ENCODE measurements at regions not wholly inside any gene's neighbourhood (a gene's known extent, or its start where the extent isn't known, plus 50 kb on each side); places are given as distances from the start of the nearest gene placed in this dataset.

DNA sequence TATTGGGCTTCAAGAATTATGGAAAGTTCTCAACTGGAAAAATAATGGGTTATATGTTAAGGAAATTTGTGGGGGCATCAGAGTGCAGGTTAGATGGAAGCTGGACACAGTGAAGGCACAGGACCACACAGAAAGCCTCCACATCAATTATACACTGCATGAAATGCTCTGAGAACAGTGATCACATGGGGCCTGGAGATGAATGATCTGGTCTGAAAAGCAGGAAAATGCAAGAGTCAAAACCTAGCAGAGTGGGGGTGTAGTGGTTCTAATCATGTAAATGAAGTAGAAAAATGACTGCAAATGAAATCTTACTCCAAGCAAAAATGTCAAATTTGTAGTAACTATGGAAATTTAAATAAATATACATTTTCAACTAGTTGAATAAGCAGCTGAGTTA is 123.6 kb downstream of the TUSC7 start:
- no peak for DNase-seq
- TF ChIP-seq GATA1 (IDR thresholded peaks at IDR 0.05; ENCODE audit: low read depth, low read length) (no peak), POLR2A (IDR thresholded peaks at IDR 0.05; ENCODE audit: low read length) (no peak)

DNA sequence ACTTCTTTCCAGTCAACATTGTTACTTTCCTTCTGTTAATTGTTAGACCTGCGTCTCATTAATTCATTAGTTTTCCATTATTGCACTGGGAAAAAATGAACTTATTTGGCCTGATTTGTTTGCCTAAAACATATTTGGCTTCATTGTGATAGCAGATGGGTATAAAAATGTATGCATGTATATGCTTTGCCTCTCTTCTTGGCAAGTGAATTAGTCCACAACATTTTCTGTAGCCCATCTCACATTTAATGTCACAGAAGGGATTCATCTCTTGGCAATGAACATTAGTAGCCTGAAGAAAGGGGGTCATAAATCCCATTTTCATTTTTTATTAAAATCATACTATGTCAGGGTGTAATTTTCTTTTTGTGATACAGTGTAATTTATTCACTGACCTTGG is 125.2 kb downstream of the TUSC7 start:
- TF ChIP-seq GATA1 (IDR thresholded peaks at IDR 0.05; ENCODE audit: low read depth, low read length) (no peak), POLR2A (IDR thresholded peaks at IDR 0.05; ENCODE audit: low read length) (no peak)
- no peak for DNase-seq

DNA sequence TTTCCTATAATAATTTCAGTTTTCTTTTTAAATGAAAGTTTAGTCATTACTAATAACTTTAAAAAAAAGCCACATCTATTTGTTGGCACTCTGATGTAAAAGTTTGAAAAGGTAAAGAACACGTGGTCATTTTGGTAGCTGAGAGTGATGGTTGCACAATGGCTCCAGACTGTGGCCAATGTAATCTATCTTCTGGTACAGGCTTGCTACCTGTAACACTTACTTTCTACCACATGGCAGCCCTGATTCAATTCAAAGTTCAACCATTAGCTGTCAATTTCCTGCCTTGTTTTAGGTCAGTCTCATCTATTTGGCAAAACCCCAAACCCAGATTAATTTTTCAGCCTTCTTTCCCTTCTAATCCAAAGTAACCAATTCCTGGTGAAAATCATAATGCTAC is 126.1 kb downstream of the TUSC7 start:
- TF ChIP-seq POLR2A (IDR thresholded peaks at IDR 0.05; ENCODE audit: low read length) (no peak), GATA1 (IDR thresholded peaks at IDR 0.05; ENCODE audit: low read depth, low read length) (no peak)
- DNase-seq: no peak

DNA sequence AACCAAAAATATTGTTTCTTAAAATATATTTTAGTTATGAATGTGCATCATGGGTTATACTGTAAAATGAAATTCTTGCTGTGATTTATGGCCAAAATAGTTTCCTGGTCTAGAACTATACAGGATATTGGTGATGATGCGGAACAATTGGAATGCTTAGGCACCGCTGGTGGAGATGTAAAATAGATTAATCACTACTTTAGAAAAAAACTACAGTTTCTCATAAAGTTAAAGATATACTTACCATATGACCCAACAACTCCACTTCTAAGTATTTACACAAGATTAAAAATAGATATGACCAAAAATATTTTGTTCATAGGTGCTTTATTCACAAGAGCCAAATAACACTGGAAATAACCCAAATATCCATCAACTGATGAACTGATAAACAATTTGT is 126.7 kb downstream of the TUSC7 start:
- TF ChIP-seq POLR2A (IDR thresholded peaks at IDR 0.05; ENCODE audit: low read length) (no peak), GATA1 (IDR thresholded peaks at IDR 0.05; ENCODE audit: low read depth, low read length) (no peak)
- DNase-seq: no peak

- TF ChIP-seq POLR2A (IDR thresholded peaks at IDR 0.05; ENCODE audit: low read length) (no peak), GATA1 (IDR thresholded peaks at IDR 0.05; ENCODE audit: low read depth, low read length) (no peak)
- no peak for DNase-seq
Measured at GRCh38 chr3:116837483-116837882, 127.9 kb downstream of the TUSC7 start.

- no peak for DNase-seq
Measured at GRCh38 chr3:116841003-116841735, 131.6 kb downstream of the TUSC7 start.

DNA sequence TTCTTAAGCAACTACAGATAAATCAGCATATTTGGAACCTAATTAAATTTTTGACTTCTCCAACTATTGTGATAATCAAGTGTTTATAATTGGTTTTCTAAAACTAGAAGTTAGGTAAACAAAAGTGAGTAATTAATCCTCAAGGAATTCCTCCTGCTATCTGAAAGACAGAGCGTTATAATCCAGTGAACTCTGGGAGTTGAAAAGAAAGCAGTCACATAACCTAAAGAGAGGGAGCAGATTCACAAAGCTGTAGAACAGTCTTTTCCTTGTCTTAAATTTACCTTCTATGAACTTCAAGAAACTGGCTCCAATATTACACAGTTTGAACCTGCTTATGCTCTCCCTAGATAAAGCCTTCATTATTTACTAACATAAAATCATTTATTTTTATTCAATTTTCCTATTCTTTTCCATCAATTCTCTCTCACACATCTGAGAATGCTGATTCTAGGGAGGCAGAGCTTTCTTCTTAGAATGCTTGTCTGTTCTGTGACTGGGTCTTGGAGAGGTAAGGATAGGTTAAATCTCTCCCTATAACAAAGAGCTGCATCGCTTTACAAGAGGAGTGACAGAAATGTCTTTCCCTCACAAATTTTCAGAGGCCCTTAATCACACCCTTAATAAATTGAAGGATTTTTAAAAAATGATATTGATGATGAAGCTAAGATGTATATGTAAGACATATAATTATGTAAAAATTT is 132.8 kb downstream of the TUSC7 start:
- no peak for TF ChIP-seq POLR2A (IDR thresholded peaks at IDR 0.05; ENCODE audit: low read length)
- no peak for TF ChIP-seq GATA1 (IDR thresholded peaks at IDR 0.05; ENCODE audit: low read depth, low read length)
- no peak for DNase-seq

More at GRCh38 chr3:116841003-116841735, 131.6 kb downstream of the TUSC7 start:
- TF ChIP-seq POLR2A (IDR thresholded peaks at IDR 0.05; ENCODE audit: low read length) (no peak), GATA1 (IDR thresholded peaks at IDR 0.05; ENCODE audit: low read depth, low read length) (no peak)

DNA sequence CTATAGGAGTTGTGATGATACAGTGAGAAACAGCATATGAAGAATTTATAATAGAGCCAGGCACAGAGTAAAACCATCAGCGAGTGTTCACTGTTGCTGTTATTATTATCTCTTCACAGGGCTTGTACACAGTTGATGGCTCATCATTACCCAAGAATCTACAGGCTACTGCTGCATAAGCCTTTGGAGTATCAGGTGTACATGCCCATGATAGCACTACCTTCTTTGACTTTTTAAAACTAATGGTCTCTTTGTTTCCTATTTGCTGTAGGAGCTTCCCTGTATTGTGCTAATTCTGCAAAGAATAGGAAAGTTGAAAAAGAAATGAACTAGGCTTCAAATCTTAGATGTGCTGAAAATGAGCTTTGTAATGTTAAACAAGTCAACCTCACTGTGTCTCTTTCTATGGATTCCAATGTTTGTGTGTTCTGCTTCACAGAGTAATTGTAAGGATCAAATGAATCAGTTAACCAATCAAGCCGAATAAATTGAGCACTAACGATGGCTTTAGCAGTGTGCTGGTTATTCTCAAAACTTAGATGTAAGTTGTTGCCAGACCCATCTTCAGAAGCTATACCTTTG is 138.8 kb downstream of the TUSC7 start:
- TF ChIP-seq GATA1 (IDR thresholded peaks at IDR 0.05; ENCODE audit: low read depth, low read length) (no peak), POLR2A (IDR thresholded peaks at IDR 0.05; ENCODE audit: low read length) (no peak)
- DNase-seq: no peak

GRCh38 chr3:116849261-116849688 is 139.7 kb downstream of the TUSC7 start:
- no peak for DNase-seq
- TF ChIP-seq POLR2A (IDR thresholded peaks at IDR 0.05; ENCODE audit: low read length): no peak
- no peak for TF ChIP-seq GATA1 (IDR thresholded peaks at IDR 0.05; ENCODE audit: low read depth, low read length)

DNA sequence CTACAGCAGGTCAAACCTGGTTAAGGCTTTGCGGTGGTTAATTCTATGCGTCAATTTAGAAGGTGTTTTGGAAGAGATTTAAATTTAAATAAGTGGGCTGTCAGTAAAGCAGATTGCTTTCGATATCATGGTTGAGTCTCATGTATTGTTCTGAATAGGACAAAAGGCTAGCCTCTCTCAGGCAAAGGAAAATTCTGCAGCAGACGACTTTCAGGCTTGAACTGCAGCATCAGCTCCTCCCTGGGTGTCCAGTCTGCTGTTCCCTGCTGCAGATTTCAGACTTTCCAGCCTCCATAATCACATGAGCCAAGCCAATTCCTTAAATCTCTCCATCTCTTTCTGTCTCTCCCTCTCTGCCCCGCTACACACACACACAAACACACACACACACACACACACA is 143.2 kb downstream of the TUSC7 start:
- DNase-seq: no peak
- TF ChIP-seq GATA1 (IDR thresholded peaks at IDR 0.05; ENCODE audit: low read depth, low read length) (no peak), POLR2A (IDR thresholded peaks at IDR 0.05; ENCODE audit: low read length) (no peak)

DNA sequence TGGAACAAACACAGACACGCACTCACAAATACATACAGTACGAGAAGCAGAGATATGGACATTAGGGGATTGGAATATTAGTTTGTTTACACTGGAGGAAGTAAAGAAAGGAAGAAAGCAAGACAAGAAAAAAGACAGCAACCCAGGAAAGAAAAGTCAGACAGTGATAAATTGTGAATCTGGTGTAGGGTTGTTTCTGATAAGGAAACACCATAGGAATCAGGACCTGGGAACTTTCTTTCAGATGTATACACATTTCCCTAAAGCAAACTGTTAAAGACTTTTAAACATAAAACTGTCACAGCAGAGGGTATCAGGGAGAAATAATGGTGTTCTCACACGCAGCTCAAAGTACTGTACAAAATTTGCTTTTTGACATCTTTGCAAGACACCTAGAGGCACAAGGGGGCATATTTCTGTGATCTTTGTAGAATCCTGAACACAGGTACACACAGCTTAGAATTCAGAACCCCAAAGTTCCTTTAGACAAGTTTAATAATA is 153.7 kb downstream of the TUSC7 start:
- no peak for DNase-seq
- TF ChIP-seq POLR2A (IDR thresholded peaks at IDR 0.05; ENCODE audit: low read length) (no peak), GATA1 (IDR thresholded peaks at IDR 0.05; ENCODE audit: low read depth, low read length) (no peak)

GRCh38 chr3:116863822-116864589 is 154.4 kb downstream of the TUSC7 start:
- no peak for TF ChIP-seq POLR2A (IDR thresholded peaks at IDR 0.05; ENCODE audit: low read length)
- TF ChIP-seq GATA1 (IDR thresholded peaks at IDR 0.05; ENCODE audit: low read depth, low read length): no peak
- peak in 1 of 2 experiments; percentile 2 for DNase-seq

GRCh38 chr3:116864590-116864927 is 155.0 kb downstream of the TUSC7 start:
- TF ChIP-seq GATA1 (IDR thresholded peaks at IDR 0.05; ENCODE audit: low read depth, low read length): no peak
- TF ChIP-seq POLR2A (IDR thresholded peaks at IDR 0.05; ENCODE audit: low read length): no peak
- DNase-seq: no peak

DNA sequence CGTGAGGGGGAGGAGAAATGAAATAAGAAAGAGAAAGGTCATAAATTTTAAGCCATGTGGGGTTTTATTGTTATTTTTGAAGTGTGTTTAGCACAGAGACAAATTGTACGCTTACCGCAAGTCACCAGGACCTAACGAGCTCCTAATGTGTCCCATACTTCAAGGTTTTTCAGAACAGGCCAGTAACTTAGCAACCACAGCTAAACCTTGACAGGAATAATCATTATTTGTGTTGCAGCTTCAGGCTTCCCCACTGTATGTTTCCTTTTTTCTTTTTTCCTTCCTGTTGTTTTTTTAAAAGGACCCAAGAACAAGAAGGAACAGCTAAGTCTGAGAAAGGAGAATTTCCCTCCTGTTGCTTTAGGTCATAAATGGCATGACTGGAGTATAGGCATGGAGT is 160.8 kb downstream of the TUSC7 start:
- TF ChIP-seq POLR2A (IDR thresholded peaks at IDR 0.05; ENCODE audit: low read length) (no peak), GATA1 (IDR thresholded peaks at IDR 0.05; ENCODE audit: low read depth, low read length) (no peak)
- DNase-seq: no peak
